Jurkat, Clone E6-1 (cell line): ENCODE measurements at regions not wholly inside any gene's neighbourhood (a gene's known extent, or its start where the extent isn't known, plus 50 kb on each side); places are given as distances from the start of the nearest gene placed in this dataset.

Source experiments
- DNase-seq: peaks from one replicate; pipeline ENCODE4 v3.0.0-alpha.2; 2011; ENCODE audit warnings: low read depth, low spot score
- H3K4me3 ChIP-seq: 2 replicates; pipeline ENCODE4 v1.5.1; 2011; ENCODE audit warnings: mild to moderate bottlenecking, low read length, control low read depth, moderate library complexity

- no peak overlapping the region for H3K4me3 ChIP-seq
- peak; percentile 69 for DNase-seq
Observed at GRCh38 chr6:21965016-21965415, 331.8 kb downstream of the PRL start.

DNA sequence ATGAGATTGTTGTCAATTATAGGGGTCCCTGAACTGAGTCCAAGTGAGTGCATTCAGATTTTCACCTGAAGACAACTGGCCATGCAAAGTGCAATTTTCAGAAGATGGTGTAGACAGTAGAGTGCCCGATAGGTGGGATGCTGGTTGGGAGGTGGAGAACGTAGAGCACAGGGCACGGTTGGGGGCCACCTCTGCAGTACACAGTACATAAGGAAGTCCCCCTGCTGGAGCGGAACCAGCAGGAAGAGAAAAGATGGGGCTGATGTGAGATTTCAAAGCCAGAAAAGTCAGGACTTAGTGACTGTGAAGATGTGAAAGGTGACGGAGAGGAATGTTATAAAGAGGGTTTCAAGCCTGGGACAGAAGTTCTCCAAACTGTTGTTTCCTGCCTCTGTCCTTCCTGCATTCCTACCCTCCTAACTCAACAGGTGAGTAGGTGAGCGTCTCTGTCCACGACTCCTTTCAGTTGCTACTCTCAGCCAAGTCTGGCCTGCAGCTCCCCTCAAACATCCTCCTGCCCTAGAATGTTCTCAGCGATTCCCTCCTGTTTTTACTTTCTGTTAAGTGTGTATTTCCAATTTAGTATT, 330.8 kb downstream of the PRL start:
- H3K4me3 ChIP-seq: no peak overlapping the region
- DNase-seq: no peak

- DNase-seq: no peak
- H3K4me3 ChIP-seq: no peak overlapping the region
Observed at GRCh38 chr6:21967056-21967974, 329.5 kb downstream of the PRL start.

- H3K4me3 ChIP-seq: no peak overlapping the region
- DNase-seq: no peak
Observed at GRCh38 chr6:21968411-21968810, 328.4 kb downstream of the PRL start.

DNA sequence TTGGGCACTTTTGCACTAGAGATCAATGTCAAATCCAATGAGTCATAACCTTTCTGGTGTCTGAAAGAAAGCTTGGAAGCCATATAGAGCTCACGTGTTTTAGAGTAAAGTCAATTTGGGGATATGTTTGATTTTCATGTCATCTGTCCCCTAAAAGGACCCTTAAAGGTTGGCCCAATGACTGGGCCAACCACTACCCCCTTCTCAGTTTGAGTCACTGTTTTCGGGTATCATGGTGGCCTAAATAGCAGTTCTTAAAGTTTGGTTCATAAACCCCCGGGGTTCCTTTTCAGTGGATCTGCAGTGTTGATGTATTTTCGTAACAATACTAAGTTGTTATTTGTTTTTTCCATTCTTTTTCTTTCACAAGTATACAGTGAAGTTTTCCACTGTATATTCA, 327.6 kb downstream of the PRL start:
- DNase-seq: no peak
- H3K4me3 ChIP-seq: no peak overlapping the region

- H3K4me3 ChIP-seq: no peak overlapping the region
- no peak for DNase-seq
Observed at GRCh38 chr6:21970569-21971300, 326.1 kb downstream of the PRL start.

DNA sequence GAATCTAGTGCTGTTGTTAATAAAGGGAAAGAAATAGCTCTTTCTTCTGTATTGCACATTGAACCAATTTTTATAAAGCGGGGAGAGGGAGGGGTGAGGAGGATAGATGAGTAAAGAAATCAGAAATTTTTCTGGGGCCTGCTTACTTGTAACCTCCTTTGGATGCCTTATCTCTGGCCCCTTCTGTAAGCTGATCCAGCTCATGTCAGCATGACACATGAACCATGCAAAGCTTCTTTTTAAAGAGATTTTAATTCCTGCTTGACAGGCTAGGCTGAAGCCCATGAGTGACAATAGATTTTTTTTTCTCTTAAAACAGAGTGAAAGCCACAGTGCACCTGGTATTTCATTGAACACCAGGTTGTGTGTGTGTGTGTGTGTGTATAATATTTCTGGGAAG, 325.3 kb downstream of the PRL start:
- no peak overlapping the region for H3K4me3 ChIP-seq
- DNase-seq: peak; percentile 70

- H3K4me3 ChIP-seq: no peak overlapping the region
- DNase-seq: no peak
Observed at GRCh38 chr6:21972516-21972915, 324.3 kb downstream of the PRL start.

- DNase-seq: no peak
Observed at GRCh38 chr6:21977346-21977745, 319.5 kb downstream of the PRL start.

DNA sequence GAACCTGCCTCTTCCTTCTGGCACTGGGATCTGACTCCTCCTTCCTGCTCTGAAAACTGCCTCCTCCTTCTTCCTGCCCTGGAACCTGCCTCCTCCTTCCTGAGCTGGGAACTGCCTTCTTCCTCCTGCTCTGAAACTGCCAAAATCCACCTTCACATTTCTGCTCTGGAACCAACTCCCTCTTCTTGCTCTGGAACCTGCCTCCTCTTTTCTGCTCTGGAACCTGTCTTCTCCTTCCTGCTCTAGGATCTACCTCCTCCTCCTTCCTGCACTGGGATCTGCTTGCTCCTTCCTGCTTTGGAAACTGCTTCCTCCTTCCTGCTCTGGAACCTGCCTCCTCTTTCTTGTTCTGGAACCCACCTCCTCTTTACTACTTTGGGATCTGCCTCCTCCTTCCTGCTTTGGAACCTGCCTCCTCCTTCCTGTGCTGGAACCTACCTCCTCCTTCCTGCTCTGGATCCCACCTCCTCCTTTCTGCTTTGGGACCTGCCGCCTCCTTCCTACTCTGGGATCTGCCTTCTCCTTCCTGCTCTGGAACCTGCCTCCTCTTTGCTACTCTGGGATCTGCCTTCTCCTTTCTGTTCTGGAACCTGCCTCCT, 315.5 kb downstream of the PRL start:
- no peak overlapping the region for H3K4me3 ChIP-seq
- DNase-seq: no peak

More at GRCh38 chr6:21977346-21977745, 319.5 kb downstream of the PRL start:
- no peak overlapping the region for H3K4me3 ChIP-seq

DNA sequence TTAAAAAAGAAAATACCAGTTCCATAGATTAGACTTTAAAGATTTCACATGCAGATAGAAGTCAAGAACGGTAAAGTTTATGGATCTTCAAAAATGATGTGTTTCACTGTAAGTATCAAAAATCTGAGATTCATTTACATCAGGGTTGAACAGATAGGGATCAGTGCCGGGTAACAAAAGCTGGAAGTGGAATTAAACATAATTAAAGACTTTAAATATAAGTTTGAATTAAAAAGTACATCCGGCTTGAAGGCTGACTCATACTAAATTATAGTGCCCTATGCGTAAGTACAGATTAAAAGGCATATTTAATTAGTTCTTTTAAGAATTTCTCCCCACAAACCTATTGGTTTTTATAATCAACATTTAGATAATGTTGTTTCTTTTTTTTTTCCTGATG, 312.7 kb downstream of the PRL start:
- no peak for DNase-seq
- no peak overlapping the region for H3K4me3 ChIP-seq

- no peak overlapping the region for H3K4me3 ChIP-seq
- no peak for DNase-seq
Observed at GRCh38 chr6:21984561-21984960, 312.3 kb downstream of the PRL start.

DNA sequence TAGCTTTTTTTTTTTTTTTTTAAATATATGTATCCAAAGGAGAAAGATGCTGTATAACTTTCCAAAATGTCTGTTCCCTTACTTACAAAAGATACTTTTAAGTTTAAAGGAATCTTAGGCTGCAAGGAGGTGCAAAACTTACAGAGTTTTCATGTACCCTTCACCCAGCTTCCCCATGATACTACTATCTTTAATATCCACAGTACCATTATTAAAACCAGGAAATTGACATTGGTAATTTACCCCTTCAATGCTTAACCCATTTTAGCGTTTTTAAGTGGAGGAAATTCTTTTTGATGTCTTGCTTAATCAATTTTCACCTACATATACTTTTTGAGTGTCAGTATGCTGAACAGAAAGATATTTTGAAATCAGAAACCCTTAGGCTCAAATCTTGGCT, 310.9 kb downstream of the PRL start:
- no peak overlapping the region for H3K4me3 ChIP-seq
- DNase-seq: no peak

GRCh38 chr6:21986703-21987102, 310.1 kb downstream of the PRL start:
- peak overlapping the region; percentile 39 for H3K4me3 ChIP-seq
- DNase-seq: no peak

DNA sequence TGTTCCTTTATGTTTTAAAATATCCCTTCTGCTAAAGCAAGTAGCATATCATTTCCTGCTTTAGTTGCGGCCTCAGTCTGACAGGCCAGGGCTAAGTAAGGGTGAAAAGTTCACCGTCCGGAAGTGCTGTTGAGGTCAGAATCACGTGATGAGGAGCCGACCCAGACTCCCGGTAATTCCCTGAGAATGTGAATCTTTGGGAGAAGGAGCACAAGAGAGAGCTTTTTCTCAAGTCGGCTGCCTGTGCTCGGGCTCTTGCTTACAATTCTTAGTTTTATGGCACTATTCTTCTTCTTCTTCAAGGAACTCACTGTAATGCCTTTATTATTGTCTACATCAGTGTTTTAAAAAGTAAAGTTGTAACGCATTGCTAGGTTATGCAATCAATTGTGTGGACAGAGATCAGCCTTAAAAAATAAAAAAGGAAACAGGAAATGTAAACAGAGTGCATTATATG, 309.3 kb downstream of the PRL start:
- H3K4me3 ChIP-seq: peak overlapping the region; percentile 39
- peak; percentile 83 for DNase-seq

- no peak for DNase-seq
- H3K4me3 ChIP-seq: no peak overlapping the region
Observed at GRCh38 chr6:21990577-21990976, 306.3 kb downstream of the PRL start.

DNA sequence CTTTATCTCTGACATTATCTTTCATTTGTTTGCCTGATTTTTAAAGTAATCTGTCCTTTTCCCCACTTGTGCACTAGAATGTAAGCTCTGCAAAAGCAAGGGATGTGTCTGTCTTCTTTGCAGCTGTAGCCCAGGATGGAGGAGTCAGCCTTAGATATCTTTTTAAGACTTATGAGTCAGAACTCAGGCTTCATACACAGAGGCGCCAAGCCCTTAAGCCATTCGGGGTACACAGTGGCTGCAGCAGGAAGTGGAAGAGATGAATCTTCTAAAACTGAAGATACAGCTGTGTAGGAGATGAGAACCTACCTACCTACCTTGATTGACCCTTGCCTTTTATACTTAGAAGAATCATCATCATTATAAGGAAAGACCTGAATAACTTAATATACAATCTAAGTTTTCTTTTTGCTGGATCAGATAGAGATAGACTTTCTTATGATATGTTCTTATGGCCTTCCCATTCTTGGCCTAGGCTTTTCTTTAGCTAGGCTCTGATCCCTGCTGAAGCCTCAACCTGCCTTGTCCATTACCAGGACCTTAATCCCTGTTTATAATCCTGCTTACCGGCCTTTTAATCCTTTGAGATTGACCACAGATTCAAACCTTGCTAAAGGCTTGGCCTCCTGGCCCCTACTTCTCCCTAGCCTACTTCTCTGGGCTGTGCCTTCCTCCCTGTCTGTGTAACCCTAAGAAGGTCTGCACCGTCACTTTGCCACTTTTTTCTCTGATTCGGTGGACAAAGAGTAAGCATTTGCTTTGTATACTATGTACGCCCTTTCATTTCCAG, 304.5 kb downstream of the PRL start:
- DNase-seq: peak; percentile 85

GRCh38 chr6:21993841-21994240, 303.0 kb downstream of the PRL start:
- no peak overlapping the region for H3K4me3 ChIP-seq
- DNase-seq: no peak

More for the DNA sequence above, 304.5 kb downstream of the PRL start:
- H3K4me3 ChIP-seq: no peak overlapping the region

DNA sequence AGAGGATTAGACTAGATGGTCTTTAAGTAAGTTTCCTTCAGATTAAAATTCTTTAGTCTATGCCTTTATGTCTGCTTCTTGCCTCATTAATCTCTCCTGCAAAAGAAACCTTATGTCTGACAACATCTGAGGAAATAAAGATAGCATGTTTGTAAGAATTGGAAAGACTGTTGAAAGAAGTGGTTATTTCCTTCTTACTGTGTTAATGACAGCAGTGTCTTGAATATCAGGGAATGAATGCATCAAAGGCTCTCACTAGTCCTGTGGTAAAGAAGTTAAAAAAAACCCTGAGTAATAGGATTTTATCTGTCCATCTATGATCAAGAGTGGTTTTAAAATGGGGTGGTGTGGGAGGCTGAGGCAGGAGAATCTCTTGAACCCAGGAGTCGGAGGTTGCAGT, 302.0 kb downstream of the PRL start:
- peak overlapping the region; percentile 4; the same call in 1 of the 2 replicates for H3K4me3 ChIP-seq
- peak; percentile 91 for DNase-seq
